Uterus (tissue), 3 donors: ENCODE measurements at regions not wholly inside any gene's neighbourhood (a gene's known extent, or its start where the extent isn't known, plus 50 kb on each side); places are given as distances from the start of the nearest gene placed in this dataset.

Experiments
- DNase-seq, 2 donors: peaks; one replicate each; pipeline ENCODE4 v3.0.0-alpha.2; 2019 to 2020
- H3K27ac ChIP-seq, 2 donors: fragments of 200-600 bp; sonication (generic); 1 replicate in 1 of 2; 2 replicates in 1 of 2; pipeline ENCODE4 v1.5.1; 2016 to 2018
- H3K27me3 ChIP-seq, 2 donors: fragments of 200-600 bp; sonication (generic); one replicate each; pipeline ENCODE4 v1.5.1; 2018 to 2019; ENCODE audit warnings: control low read depth in 1 of 2
- H3K36me3 ChIP-seq, 2 donors: fragments of 200-600 bp; sonication (generic); one replicate each; pipeline ENCODE4 v1.5.1; 2019; ENCODE audit warnings: control low read depth in 1 of 2
- H3K4me1 ChIP-seq, 2 donors: fragments of 200-600 bp; sonication (generic); one replicate each; pipeline ENCODE4 v1.5.1; 2018 to 2019; ENCODE audit warnings: control low read depth in 1 of 2
- H3K4me3 ChIP-seq, 2 donors: fragments of 200-600 bp; sonication (generic); 1 replicate in 1 of 2; 2 replicates in 1 of 2; pipeline ENCODE4 v1.5.1; 2018 to 2019; ENCODE audit warnings: mild to moderate bottlenecking in 1 of 2
- H3K9me3 ChIP-seq, 2 donors: fragments of 200-600 bp; sonication (generic); one replicate each; pipeline ENCODE4 v1.5.1; 2019; ENCODE audit warnings: control low read depth in 1 of 2
- CTCF ChIP-seq, 4 experiments: fragments of 200-600 bp in 2 of 4; fragments of 450-650 bp in 2 of 4; sonication (generic) in 2 of 4; IDR thresholded peaks; one replicate each; pipeline ENCODE4 v1.5.1; 2016 to 2019; ENCODE audit warnings: antibody characterized with exemption in 4 of 4, mild to moderate bottlenecking in 2 of 4, moderate library complexity in 1 of 4
- POLR2A ChIP-seq, 2 donors: fragments of 450-650 bp; IDR thresholded peaks; one replicate each; pipeline ENCODE4 v1.6.1; 2016; ENCODE audit warnings: antibody characterized with exemption in 2 of 2, mild to moderate bottlenecking in 1 of 2, moderate library complexity in 1 of 2
- intact Hi-C: fragments of 100-400 bp; cut with DNase I; formaldehyde crosslinking; loops from one replicate; pipeline ENCODE4 v1.15.1; 2023; ENCODE audit warnings: low total_unique reads
- donor health status: DM: yes; HTN: yes; CAD: no.

GRCh38 chr13:37316935-37317334 is 211.5 kb upstream of the CSNK1A1L start:
- Histone ChIP-seq H3K27me3 (no peaks in the 10 kb centered on the region), H3K36me3 (no peaks in the 10 kb centered on the region), H3K9me3 (no peaks in the 10 kb centered on the region), H3K4me3 (no peak overlapping the region), H3K4me1 (no peaks in the 10 kb centered on the region), H3K27ac (no peak overlapping the region)
- TF ChIP-seq CTCF (IDR thresholded peaks at IDR 0.05) (no peak), POLR2A (IDR thresholded peaks at IDR 0.05) (no peak)
- DNase-seq, result no peak
- intact Hi-C loops, result no loop called here

- TF ChIP-seq POLR2A (IDR thresholded peaks at IDR 0.05), result no peak
- H3K4me1 ChIP-seq, result no peaks in the 10 kb centered on the region
- H3K9me3 ChIP-seq, result no peaks in the 10 kb centered on the region
- H3K4me3 ChIP-seq, result no peak overlapping the region
- no peak overlapping the region for H3K27ac ChIP-seq
- H3K36me3 ChIP-seq, result no peaks in the 10 kb centered on the region
- intact Hi-C loops, result no loop called here
- no peak for DNase-seq
- no peaks in the 10 kb centered on the region for H3K27me3 ChIP-seq
These were observed 207.9 kb upstream of the CSNK1A1L start for GRCh38 chr13:37313372-37313771.

- Histone ChIP-seq H3K27ac (no peak overlapping the region), H3K27me3 (no peaks in the 10 kb centered on the region), H3K36me3 (no peaks in the 10 kb centered on the region), H3K4me1 (no peaks in the 10 kb centered on the region), H3K4me3 (no peak overlapping the region), H3K9me3 (no peaks in the 10 kb centered on the region)
- intact Hi-C loops, result no loop called here
- no peak for DNase-seq
- no peak for TF ChIP-seq CTCF (IDR thresholded peaks at IDR 0.05)
- no peak for TF ChIP-seq POLR2A (IDR thresholded peaks at IDR 0.05)
These were observed 201.5 kb upstream of the CSNK1A1L start for GRCh38 chr13:37306778-37307544.

DNA sequence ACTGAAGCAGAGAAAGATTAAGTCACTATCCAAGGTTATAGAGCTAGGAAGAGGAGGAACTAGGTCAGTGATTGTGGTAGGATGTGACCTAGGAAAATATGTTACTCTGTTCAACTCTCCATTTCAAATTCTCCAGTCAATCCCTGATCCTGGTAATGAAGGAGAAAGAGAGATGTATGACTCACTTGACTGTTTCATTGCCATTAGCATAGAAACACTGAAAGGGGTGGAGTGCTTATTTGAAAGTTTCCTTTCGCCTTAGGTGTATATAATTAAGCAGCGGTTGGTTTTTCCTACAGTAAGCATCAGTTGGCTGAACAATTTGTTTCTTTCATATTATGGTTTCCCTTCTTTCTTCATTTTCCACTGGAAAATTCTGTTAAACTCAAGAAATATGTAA is 198.1 kb upstream of the CSNK1A1L start:
- no peak for DNase-seq
- intact Hi-C loops, result no loop called here
- TF ChIP-seq CTCF (IDR thresholded peaks at IDR 0.05) (no peak), POLR2A (IDR thresholded peaks at IDR 0.05) (no peak)
- Histone ChIP-seq H3K9me3 (no peaks in the 10 kb centered on the region), H3K27me3 (no peaks in the 10 kb centered on the region), H3K27ac (no peak overlapping the region), H3K36me3 (no peaks in the 10 kb centered on the region), H3K4me3 (no peak overlapping the region), H3K4me1 (no peaks in the 10 kb centered on the region)

DNA sequence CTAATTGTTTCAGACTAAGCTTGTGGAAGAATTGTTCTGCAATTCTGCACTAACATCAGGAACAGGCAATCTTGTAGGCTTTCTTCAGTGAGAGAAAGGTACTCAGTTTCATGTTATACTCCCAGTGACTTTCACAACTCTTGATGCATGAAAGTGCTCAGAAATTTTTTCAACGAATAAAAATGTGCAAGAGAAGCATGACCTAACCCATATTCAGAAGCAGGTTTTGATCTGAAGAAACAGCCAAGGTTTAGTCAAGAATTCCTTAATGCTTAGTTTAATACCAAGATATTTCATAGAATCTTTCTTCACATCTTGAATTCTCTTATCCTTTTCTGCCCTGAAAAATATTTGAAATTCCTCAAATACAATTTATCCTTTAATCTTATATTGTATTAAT is 197.2 kb upstream of the CSNK1A1L start:
- DNase-seq, result no peak
- Histone ChIP-seq H3K9me3 (no peaks in the 10 kb centered on the region), H3K27me3 (no peaks in the 10 kb centered on the region), H3K36me3 (no peaks in the 10 kb centered on the region), H3K27ac (no peak overlapping the region), H3K4me3 (no peak overlapping the region), H3K4me1 (no peaks in the 10 kb centered on the region)
- intact Hi-C loops, result no loop called here
- no peak for TF ChIP-seq CTCF (IDR thresholded peaks at IDR 0.05)
- no peak for TF ChIP-seq POLR2A (IDR thresholded peaks at IDR 0.05)

GRCh38 chr13:37295573-37295972 is 190.1 kb upstream of the CSNK1A1L start:
- H3K4me1 ChIP-seq, result no peaks in the 10 kb centered on the region
- no peaks in the 10 kb centered on the region for H3K27me3 ChIP-seq
- intact Hi-C loops, result no loop called here
- H3K9me3 ChIP-seq, result no peaks in the 10 kb centered on the region
- no peak for DNase-seq
- H3K27ac ChIP-seq, result no peak overlapping the region
- TF ChIP-seq POLR2A (IDR thresholded peaks at IDR 0.05) (no peak), CTCF (IDR thresholded peaks at IDR 0.05) (no peak)
- no peaks in the 10 kb centered on the region for H3K36me3 ChIP-seq
- no peak overlapping the region for H3K4me3 ChIP-seq
